SU-DHL-6 (cell line): ENCODE measurements at regions not wholly inside any gene's neighbourhood (a gene's known extent, or its start where the extent isn't known, plus 50 kb on each side); places are given as distances from the start of the nearest gene placed in this dataset.

ENCODE experiments used
- H2AFZ ChIP-seq: fragments of 200-600 bp; sonication (generic); 2 replicates; pipeline ENCODE4 v1.6.1; 2014; ENCODE audit warnings: low read depth, mild to moderate bottlenecking, moderate library complexity, mixed read lengths, antibody characterized with exemption, low read length; ENCODE audit not compliant: severe bottlenecking
- H3F3A ChIP-seq: fragments of 200-600 bp; shearing (Covaris generic); 2 replicates; pipeline ENCODE4 v1.6.0; 2016; ENCODE audit warnings: antibody characterized with exemption, mild to moderate bottlenecking; ENCODE audit not compliant: insufficient read depth
- H3K27ac ChIP-seq: fragments of 200-600 bp; sonication (generic); 2 replicates; pipeline ENCODE4 v1.5.1; 2016; ENCODE audit warnings: low read depth, mild to moderate bottlenecking, low read length, moderate library complexity, mixed read lengths
- H3K27me3 ChIP-seq: fragments of 200-600 bp; sonication (generic), shearing (Covaris generic); 2 replicates; pipeline ENCODE4 v1.6.0; 2014; ENCODE audit warnings: mild to moderate bottlenecking, low read length
- H3K36me3 ChIP-seq: fragments of 200-600 bp; sonication (generic); 2 replicates; pipeline ENCODE4 v1.6.1; 2014; ENCODE audit warnings: mild to moderate bottlenecking, low read length, mixed read lengths
- H3K4me2 ChIP-seq: fragments of 300-600, 200-600 bp; shearing (Covaris generic), sonication (generic); 2 replicates; pipeline ENCODE4 v1.6.0; 2014; ENCODE audit warnings: low read length, low read depth, mild to moderate bottlenecking; ENCODE audit not compliant: poor library complexity, severe bottlenecking
- H3K4me3 ChIP-seq: fragments of 200-600 bp; sonication (generic); 2 replicates; pipeline ENCODE4 v1.5.1; 2014; ENCODE audit warnings: antibody characterized with exemption, low read length, mild to moderate bottlenecking, mixed read lengths; ENCODE audit not compliant: insufficient read depth, poor library complexity, severe bottlenecking
- H3K79me2 ChIP-seq: fragments of 200-600 bp; sonication (generic); 2 replicates; pipeline ENCODE4 v1.6.1; 2014; ENCODE audit warnings: mild to moderate bottlenecking, low read length, moderate library complexity; ENCODE audit not compliant: insufficient read depth
- H3K9ac ChIP-seq: fragments of 200-600 bp; sonication (generic); 2 replicates; pipeline ENCODE4 v1.7.0; 2014; ENCODE audit warnings: mild to moderate bottlenecking, low read length
- H3K9me2 ChIP-seq: fragments of 200-600 bp; sonication (generic); replicated peaks from 2 replicates; pipeline ENCODE4 v1.6.1; 2014; ENCODE audit warnings: low read length; ENCODE audit not compliant: insufficient read depth
- H3K9me3 ChIP-seq: fragments of 200-600 bp; sonication (generic); 2 replicates; pipeline ENCODE4 v1.6.1; 2014; ENCODE audit warnings: low read length, mixed read lengths; ENCODE audit not compliant: insufficient read depth
- H4K20me1 ChIP-seq: fragments of 200-600 bp; sonication (generic); 2 replicates; pipeline ENCODE4 v1.6.1; 2014; ENCODE audit warnings: low read depth, mild to moderate bottlenecking, antibody characterized with exemption, low read length, moderate library complexity, mixed read lengths
- EZH2phosphoT487 ChIP-seq: fragments of 200-600 bp; sonication (generic), shearing (Covaris generic); conservative IDR thresholded peaks from 2 replicates; pipeline ENCODE4 v1.6.1; 2018; ENCODE audit warnings: mild to moderate bottlenecking, antibody characterized with exemption, low read length, moderate library complexity, mixed read lengths
- TF ChIP-seq, protein P1 (sequence below): fragments of 200-600 bp; sonication (generic); IDR thresholded peaks from one replicate; pipeline ENCODE4 v1.5.1; 2017; ENCODE audit warnings: antibody characterized with exemption, mild to moderate bottlenecking, low read length, moderate library complexity; ENCODE audit not compliant: insufficient read depth, poor library complexity, severe bottlenecking

DNA sequence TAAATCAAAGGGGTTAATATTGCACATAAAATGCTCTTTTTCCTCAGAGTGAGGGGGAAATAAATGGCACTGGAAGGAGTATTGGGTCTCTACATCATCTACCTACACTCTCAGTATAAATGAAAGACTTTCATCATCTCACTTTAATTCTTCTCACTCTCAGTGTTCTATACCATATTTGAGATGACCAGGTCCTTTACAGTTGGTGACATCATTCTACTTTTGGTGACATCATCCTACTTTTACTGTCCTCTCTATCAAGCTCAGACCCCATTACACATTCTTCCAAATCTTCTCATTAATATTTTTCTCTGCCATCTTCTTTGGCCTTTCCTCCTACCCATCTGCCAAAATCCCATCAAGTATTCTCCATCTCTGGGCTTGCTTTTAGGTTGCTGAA lies 74.6 kb upstream of the TMEM106B start:
- H3K27me3 ChIP-seq: no peaks in the 10 kb centered on the region
- no peak overlapping the region for H2AFZ ChIP-seq
- no peaks in the 10 kb centered on the region for H3K79me2 ChIP-seq
- H3F3A ChIP-seq: no peaks in the 10 kb centered on the region
- no peaks in the 10 kb centered on the region for H3K36me3 ChIP-seq
- no peaks in the 10 kb centered on the region for H3K9me3 ChIP-seq
- no peak overlapping the region for H3K4me2 ChIP-seq
- H3K4me3 ChIP-seq: no peak overlapping the region
- TF ChIP-seq, protein P1, sequence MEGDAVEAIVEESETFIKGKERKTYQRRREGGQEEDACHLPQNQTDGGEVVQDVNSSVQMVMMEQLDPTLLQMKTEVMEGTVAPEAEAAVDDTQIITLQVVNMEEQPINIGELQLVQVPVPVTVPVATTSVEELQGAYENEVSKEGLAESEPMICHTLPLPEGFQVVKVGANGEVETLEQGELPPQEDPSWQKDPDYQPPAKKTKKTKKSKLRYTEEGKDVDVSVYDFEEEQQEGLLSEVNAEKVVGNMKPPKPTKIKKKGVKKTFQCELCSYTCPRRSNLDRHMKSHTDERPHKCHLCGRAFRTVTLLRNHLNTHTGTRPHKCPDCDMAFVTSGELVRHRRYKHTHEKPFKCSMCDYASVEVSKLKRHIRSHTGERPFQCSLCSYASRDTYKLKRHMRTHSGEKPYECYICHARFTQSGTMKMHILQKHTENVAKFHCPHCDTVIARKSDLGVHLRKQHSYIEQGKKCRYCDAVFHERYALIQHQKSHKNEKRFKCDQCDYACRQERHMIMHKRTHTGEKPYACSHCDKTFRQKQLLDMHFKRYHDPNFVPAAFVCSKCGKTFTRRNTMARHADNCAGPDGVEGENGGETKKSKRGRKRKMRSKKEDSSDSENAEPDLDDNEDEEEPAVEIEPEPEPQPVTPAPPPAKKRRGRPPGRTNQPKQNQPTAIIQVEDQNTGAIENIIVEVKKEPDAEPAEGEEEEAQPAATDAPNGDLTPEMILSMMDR: no peak
- TF ChIP-seq EZH2phosphoT487: no peak
- no peak overlapping the region for H3K9ac ChIP-seq
- H4K20me1 ChIP-seq: no peaks in the 10 kb centered on the region; the same call in 1 of the 2 replicates
- H3K27ac ChIP-seq: no peak overlapping the region
- no peaks in the 10 kb centered on the region for H3K9me2 ChIP-seq

DNA sequence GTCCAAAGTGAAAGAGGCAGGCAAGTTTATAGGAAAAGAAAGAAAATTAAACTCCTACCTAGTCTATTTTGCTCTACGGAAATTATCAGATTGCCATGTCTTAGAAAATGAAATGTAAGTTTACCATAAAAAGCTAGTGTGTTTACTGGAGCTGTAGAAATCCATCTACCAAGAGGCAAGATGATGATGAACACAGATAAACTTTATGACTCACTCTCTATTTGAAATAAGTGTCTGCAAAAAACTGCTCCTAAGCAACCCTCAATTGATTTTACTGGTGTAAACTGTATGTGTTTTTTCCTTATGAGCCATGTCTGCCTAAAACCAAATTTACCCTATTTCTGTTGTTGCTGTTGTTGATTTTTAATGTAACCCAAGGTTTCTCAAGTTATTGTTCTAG lies 73.8 kb upstream of the TMEM106B start:
- no peaks in the 10 kb centered on the region for H3K36me3 ChIP-seq
- H3F3A ChIP-seq: no peaks in the 10 kb centered on the region
- no peak overlapping the region for H3K9ac ChIP-seq
- H3K4me2 ChIP-seq: no peak overlapping the region
- H3K9me2 ChIP-seq: no peaks in the 10 kb centered on the region
- H3K27me3 ChIP-seq: no peaks in the 10 kb centered on the region
- no peaks in the 10 kb centered on the region; the same call in 1 of the 2 replicates for H4K20me1 ChIP-seq
- no peaks in the 10 kb centered on the region for H3K9me3 ChIP-seq
- no peaks in the 10 kb centered on the region for H3K79me2 ChIP-seq
- TF ChIP-seq, protein P1: no peak
- no peak for TF ChIP-seq EZH2phosphoT487
- no peak overlapping the region for H2AFZ ChIP-seq
- no peak overlapping the region for H3K4me3 ChIP-seq
- no peak overlapping the region for H3K27ac ChIP-seq

DNA sequence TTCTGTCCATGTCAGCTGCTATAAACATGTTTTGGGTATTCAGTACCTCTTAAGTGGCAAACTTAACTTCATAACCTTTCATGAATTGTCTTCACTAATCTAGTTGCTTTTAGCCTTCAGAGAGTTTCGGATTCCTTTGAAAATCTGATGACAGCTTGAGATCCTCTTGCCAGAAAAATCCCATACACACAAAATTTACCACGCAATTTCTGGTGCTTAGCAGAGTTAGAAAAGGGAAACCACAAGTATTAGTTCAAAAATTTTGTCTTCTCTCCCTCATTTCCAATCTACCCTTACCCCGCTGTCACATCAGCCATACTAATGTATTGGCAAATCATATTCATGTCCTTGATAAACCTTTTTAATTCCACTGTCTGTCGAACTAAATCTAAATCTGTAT lies 72.7 kb upstream of the TMEM106B start:
- no peaks in the 10 kb centered on the region for H3K36me3 ChIP-seq
- no peaks in the 10 kb centered on the region for H3K79me2 ChIP-seq
- H2AFZ ChIP-seq: no peak overlapping the region
- H3K9me3 ChIP-seq: no peaks in the 10 kb centered on the region
- H3K27ac ChIP-seq: no peak overlapping the region
- no peaks in the 10 kb centered on the region for H3F3A ChIP-seq
- no peak overlapping the region for H3K9ac ChIP-seq
- no peaks in the 10 kb centered on the region for H3K27me3 ChIP-seq
- H3K9me2 ChIP-seq: no peaks in the 10 kb centered on the region
- no peaks in the 10 kb centered on the region; the same call in 1 of the 2 replicates for H4K20me1 ChIP-seq
- H3K4me2 ChIP-seq: no peak overlapping the region
- TF ChIP-seq, protein P1: no peak
- no peak for TF ChIP-seq EZH2phosphoT487
- no peak overlapping the region for H3K4me3 ChIP-seq

DNA sequence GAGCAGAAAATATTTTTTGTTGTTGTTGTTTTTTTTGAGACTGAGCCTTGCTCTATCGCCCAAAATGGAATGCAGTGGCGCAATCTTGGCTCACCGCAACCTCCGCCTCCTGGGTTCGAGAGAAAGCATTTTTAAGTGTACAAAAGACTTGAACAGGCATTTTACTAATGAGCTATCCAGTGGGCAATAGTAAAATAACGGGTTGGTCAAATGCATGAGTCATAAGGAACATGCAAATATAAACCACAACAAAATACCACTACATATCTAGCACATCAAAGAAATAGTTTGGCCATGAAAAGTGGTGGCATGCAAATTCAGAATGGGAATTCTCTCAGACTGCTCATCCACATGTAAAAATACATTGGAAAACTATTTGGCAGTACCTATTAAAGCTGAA lies 71.7 kb upstream of the TMEM106B start:
- Histone ChIP-seq H3K9ac (no peak overlapping the region), H2AFZ (no peak overlapping the region), H3K27ac (no peak overlapping the region), H3K9me2 (no peaks in the 10 kb centered on the region), H3K79me2 (no peaks in the 10 kb centered on the region), H4K20me1 (no peaks in the 10 kb centered on the region; the same call in 1 of the 2 replicates), H3K9me3 (no peaks in the 10 kb centered on the region), H3K4me3 (no peak overlapping the region), H3F3A (no peaks in the 10 kb centered on the region), H3K27me3 (no peaks in the 10 kb centered on the region), H3K4me2 (no peak overlapping the region), H3K36me3 (no peaks in the 10 kb centered on the region)
- TF ChIP-seq, protein P1: no peak
- TF ChIP-seq EZH2phosphoT487: no peak
